ENCODE measurements at regions not wholly inside any gene's neighbourhood (a gene's known extent, or its start where the extent isn't known, plus 50 kb on each side); places are given as distances from the start of the nearest gene placed in this dataset.
A peak's percentile ranks its signal among the peaks of the same experiment; 100 is the strongest.
"Not testable (repeated sequence)": the region's sequence is repeated elsewhere in the genome, so short reads cannot be mapped to it uniquely, and the experiment has no call there.

GRCh38 chr9:105116052-105116868, 128.2 kb upstream of the SLC44A1 start:
- DNase-seq: no peak

GRCh38 chr9:105117234-105117633, 127.2 kb upstream of the SLC44A1 start:
- DNase-seq: no peak

- no peak for DNase-seq
Measured at GRCh38 chr9:105118636-105119035, 125.8 kb upstream of the SLC44A1 start.

GRCh38 chr9:105119156-105119555, 125.3 kb upstream of the SLC44A1 start:
- DNase-seq: no peak

- no peak for DNase-seq
Measured at GRCh38 chr9:105121861-105122430, 122.5 kb upstream of the SLC44A1 start.

GRCh38 chr9:105124598-105124997, 119.9 kb upstream of the SLC44A1 start:
- not testable (repeated sequence) for DNase-seq

GRCh38 chr9:105126226-105126625, 118.2 kb upstream of the SLC44A1 start:
- DNase-seq: no peak

GRCh38 chr9:105127863-105128220, 116.6 kb upstream of the SLC44A1 start:
- DNase-seq: peak; percentile 73

GRCh38 chr9:105128908-105129600, 115.4 kb upstream of the SLC44A1 start:
- no peak for DNase-seq

- DNase-seq: no peak
Measured at GRCh38 chr9:105129731-105130130, 114.7 kb upstream of the SLC44A1 start.

GRCh38 chr9:105131981-105132380, 112.5 kb upstream of the SLC44A1 start:
- no peak for DNase-seq

GRCh38 chr9:105132606-105133005, 111.8 kb upstream of the SLC44A1 start:
- no peak for DNase-seq

GRCh38 chr9:105138306-105138801, 106.1 kb upstream of the SLC44A1 start:
- DNase-seq: no peak

- no peak for DNase-seq
Measured at GRCh38 chr9:105141146-105141975, 103.1 kb upstream of the SLC44A1 start.

GRCh38 chr9:105141976-105142250, 102.5 kb upstream of the SLC44A1 start:
- no peak for DNase-seq

- DNase-seq: no peak
Measured at GRCh38 chr9:105142406-105143135, 101.9 kb upstream of the SLC44A1 start.

- DNase-seq: no peak
Measured at GRCh38 chr9:105143136-105143430, 101.4 kb upstream of the SLC44A1 start.

- DNase-seq: no peak
Measured at GRCh38 chr9:105144076-105144475, 100.4 kb upstream of the SLC44A1 start.

GRCh38 chr9:105144841-105145240, 99.6 kb upstream of the SLC44A1 start:
- no peak for DNase-seq

GRCh38 chr9:105146677-105147076, 97.8 kb upstream of the SLC44A1 start:
- DNase-seq: no peak

- no peak for DNase-seq
Measured at GRCh38 chr9:105147110-105147871, 97.2 kb upstream of the SLC44A1 start.
